ENCODE measurements at regions not wholly inside any gene's neighbourhood (a gene's known extent, or its start where the extent isn't known, plus 50 kb on each side); places are given as distances from the start of the nearest gene placed in this dataset.

GRCh38 chr1:5748286-5749225 lies 243.7 kb downstream of the NPHP4 start:
- ChIA-PET POLR2A (no interaction called here), CTCF (no interaction called here)
- Histone ChIP-seq H3K36me3 (replicated peaks in 1 of 2; ENCODE audit: control extremely low read depth in 1 of 2, control insufficient read depth in 1 of 2, extremely low read depth in 1 of 2, insufficient read depth in 2 of 2, low read length in 1 of 2) (no peaks in the 10 kb centered on the region), H3K9ac (ENCODE audit: low read length) (no peak overlapping the region), H3K9me3 (ENCODE audit: control extremely low read depth in 1 of 3, control insufficient read depth in 2 of 3, insufficient read depth in 1 of 3, low read length in 2 of 3) (peaks cover 0 to 4% (median 0%) of the 10 kb centered on the region in 3 donors), H3K4me3 (ENCODE audit: control extremely low read depth in 1 of 5, extremely low read depth in 1 of 5, insufficient read depth in 1 of 5, low read depth in 2 of 5, low read length in 4 of 5) (no peak overlapping the region), H3K27me3 (replicated peaks in 1 of 4; ENCODE audit: control extremely low read depth in 1 of 4, control insufficient read depth in 3 of 4, insufficient read depth in 4 of 4, low read length in 3 of 4) (peaks cover 0 to 15% (median 0%) of the 10 kb centered on the region in 4 experiments), H4K20me1 (ENCODE audit: control insufficient read depth, insufficient read depth, low read length, poor library complexity, severe bottlenecking) (no peaks in the 10 kb centered on the region), H3K79me2 (ENCODE audit: control insufficient read depth, insufficient read depth, low read length) (no peaks in the 10 kb centered on the region), H3K4me2 (replicated peaks; ENCODE audit: low read depth, low read length, poor library complexity, severe bottlenecking) (no peak overlapping the region), H3K4me1 (ENCODE audit: control insufficient read depth in 2 of 2, insufficient read depth in 2 of 2, low read length in 2 of 2) (no peaks in the 10 kb centered on the region), H3K27ac (ENCODE audit: low read length in 2 of 2) (no peak overlapping the region), H2AFZ (ENCODE audit: insufficient read depth, low read depth, low read length, poor library complexity, severe bottlenecking) (no peak overlapping the region)
- no peak for DNase-seq
- intact Hi-C loops (cut with micrococcal nuclease): no loop called here
- Mint-ChIP-seq H3K4me3 (no peak overlapping the region), H3K9me3 (ENCODE audit: insufficient read depth) (no peaks in the 10 kb centered on the region), H3K27ac (no peak overlapping the region), H3K4me1 (no peaks in the 10 kb centered on the region), H3K27me3 (peaks cover 13% of the 10 kb centered on the region)
- 88% methylated on average over 26 of the region's 26 CpGs for WGBS (ENCODE audit: insufficient coverage)
- no peak for TF ChIP-seq EZH2 (IDR thresholded peaks at IDR 0.05; ENCODE audit: borderline replicate concordance, insufficient read depth, low read depth, low read length, poor library complexity, severe bottlenecking)
- TF ChIP-seq CTCF (IDR thresholded peaks at IDR 0.05): no peak
- no peak for ATAC-seq (ENCODE audit: low read depth)
